ENCODE measurements at regions not wholly inside any gene's neighbourhood (a gene's known extent, or its start where the extent isn't known, plus 50 kb on each side); places are given as distances from the start of the nearest gene placed in this dataset.

GRCh38 chr5:143619040-143619439, 192.9 kb upstream of the HMHB1 start:
- Mint-ChIP-seq H3K9me3 (peaks cover 15% of the 10 kb centered on the region), H3K4me1 (no peaks in the 10 kb centered on the region), H3K27ac (no peak overlapping the region), H3K27me3 (ENCODE audit: low read depth) (no peaks in the 10 kb centered on the region), H3K4me3 (no peak overlapping the region), H3K36me3 (no peaks in the 10 kb centered on the region)
- no peak for ATAC-seq
- DNase-seq (ENCODE audit: low spot score): no peak
- POLR2A ChIA-PET: no interaction called here
- CTCF ChIA-PET: no interaction called here
- TF ChIP-seq HMGXB4 (CRISPR knock-in tag; IDR thresholded peaks at IDR 0.05) (no peak), NR2C2 (CRISPR knock-in tag; IDR thresholded peaks at IDR 0.05) (no peak), GABPB1 (CRISPR knock-in tag; IDR thresholded peaks at IDR 0.05) (no peak), SP1 (CRISPR knock-in tag; conservative IDR thresholded peaks at IDR 0.05) (no peak), NR3C1 (CRISPR knock-in tag; conservative IDR thresholded peaks at IDR 0.05; ENCODE audit: low read depth) (no peak), FOXP1 (CRISPR knock-in tag; IDR thresholded peaks at IDR 0.05; ENCODE audit: borderline replicate concordance) (no peak), CTCF (IDR thresholded peaks at IDR 0.05) (no peak), EMX1 (CRISPR knock-in tag; IDR thresholded peaks at IDR 0.05) (no peak), ZNF263 (CRISPR knock-in tag; IDR thresholded peaks at IDR 0.05; ENCODE audit: low read depth) (no peak), NFATC4 (CRISPR knock-in tag; IDR thresholded peaks at IDR 0.05) (no peak), OVOL2 (CRISPR knock-in tag; IDR thresholded peaks at IDR 0.05; ENCODE audit: borderline replicate concordance) (no peak), MXD4 (CRISPR knock-in tag; IDR thresholded peaks at IDR 0.05; ENCODE audit: borderline replicate concordance) (no peak), USF1 (CRISPR knock-in tag; IDR thresholded peaks at IDR 0.05) (no peak)

- no peaks in the 10 kb centered on the region for H3K27me3 Mint-ChIP-seq (ENCODE audit: low read depth)
- H3K27ac Mint-ChIP-seq: no peak overlapping the region
- no peak overlapping the region for H3K4me3 Mint-ChIP-seq
- H3K9me3 Mint-ChIP-seq: peaks cover 15% of the 10 kb centered on the region
- no peak for DNase-seq (ENCODE audit: low spot score)
- no peak for ATAC-seq
- H3K36me3 Mint-ChIP-seq: no peaks in the 10 kb centered on the region
- no peaks in the 10 kb centered on the region for H3K4me1 Mint-ChIP-seq
- ChIA-PET POLR2A (no interaction called here), CTCF (no interaction called here)
- TF ChIP-seq FOXP4 (CRISPR knock-in tag; IDR thresholded peaks at IDR 0.05) (no peak), STAT6 (CRISPR knock-in tag; conservative IDR thresholded peaks at IDR 0.05; ENCODE audit: low read depth) (no peak), JUN (CRISPR knock-in tag; IDR thresholded peaks at IDR 0.05) (no peak), USF1 (CRISPR knock-in tag; IDR thresholded peaks at IDR 0.05) (no peak), CREB1 (CRISPR knock-in tag; IDR thresholded peaks at IDR 0.05) (no peak), ZNF671 (CRISPR knock-in tag; IDR thresholded peaks at IDR 0.05) (no peak)
Observed at GRCh38 chr5:143618141-143618540, 193.8 kb upstream of the HMHB1 start.
